ENCODE measurements at regions not wholly inside any gene's neighbourhood (a gene's known extent, or its start where the extent isn't known, plus 50 kb on each side); places are given as distances from the start of the nearest gene placed in this dataset.

DNA sequence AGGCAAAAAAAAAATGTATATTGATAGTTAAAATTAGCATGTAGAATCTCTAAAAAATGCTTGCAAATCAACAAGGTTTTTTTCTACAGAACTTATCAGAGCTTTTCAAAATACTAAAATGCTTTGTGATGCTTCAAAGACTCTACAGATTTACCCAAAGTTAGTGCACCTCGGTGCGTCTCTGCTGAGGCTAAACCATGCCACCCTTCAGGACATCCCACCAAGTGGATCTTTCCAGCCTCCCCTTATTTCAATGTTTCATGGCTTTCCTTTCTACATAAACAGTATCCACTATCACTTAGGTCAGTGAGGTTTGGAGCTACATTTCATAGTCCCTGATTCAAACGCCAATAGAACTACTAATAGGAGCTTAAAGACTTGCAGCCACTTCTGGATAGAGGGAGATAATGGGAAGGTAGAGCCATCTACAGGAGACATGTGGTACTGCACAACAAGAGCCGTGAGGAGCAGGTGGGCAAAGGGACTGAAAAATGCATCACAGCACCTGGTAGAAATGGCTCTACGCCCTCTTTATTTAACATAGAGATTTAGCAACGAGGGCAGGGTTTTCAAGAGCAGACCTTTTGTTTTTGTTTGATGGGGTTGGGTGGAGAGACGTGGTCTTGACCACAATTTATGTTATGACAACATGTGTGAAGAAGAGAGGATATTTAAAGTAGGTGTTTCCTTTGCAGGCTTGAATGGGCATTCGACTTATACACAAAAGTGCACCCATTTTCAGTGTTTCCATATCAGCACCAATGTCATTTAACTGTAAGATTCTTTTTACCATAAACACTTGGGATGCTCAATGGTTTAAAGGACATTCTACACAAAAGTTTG lies 56.1 kb upstream of the SLC35G4 start:
- no peak overlapping the region for H3K27ac Mint-ChIP-seq
- no peak overlapping the region for H3K4me3 Mint-ChIP-seq
- peak; percentile 26 for ATAC-seq (ENCODE audit: poor library complexity)
- Histone ChIP-seq H3K9me3 (ENCODE audit: control insufficient read depth in 1 of 2, insufficient read depth in 1 of 2, low read length in 2 of 2) (peaks cover 0 to 5% of the 10 kb centered on the region in 2 experiments), H3K27me3 (ENCODE audit: control insufficient read depth in 1 of 2, insufficient read depth in 2 of 2, low read length in 2 of 2) (peaks cover 0 to 3% of the 10 kb centered on the region in 2 experiments), H3K27ac (ENCODE audit: low read depth in 1 of 2, low read length in 2 of 2) (no peak overlapping the region), H3K4me3 (ENCODE audit: low read length) (no peak overlapping the region), H3K4me1 (ENCODE audit: insufficient read depth, low read length) (no peaks in the 10 kb centered on the region), H3K36me3 (ENCODE audit: insufficient read depth, low read length) (no peaks in the 10 kb centered on the region)
- peaks cover 5% of the 10 kb centered on the region for H3K27me3 Mint-ChIP-seq
- POLR2A ChIA-PET: no interaction called here
- intact Hi-C loops (cut with DNase I, micrococcal nuclease): loop anchor here (2.0 to 5.0 kb wide), 3 partner anchors 701 to 1581 kb away; no protein-coding TSS in a partner anchor
- peaks cover 3% of the 10 kb centered on the region for H3K4me1 Mint-ChIP-seq (ENCODE audit: low read depth)
- TF ChIP-seq CTCF (IDR thresholded peaks at IDR 0.05): peak; percentile 91
- DNase-seq: peak in 5 of 14 experiments; percentile 6 to 66 (median 44)
- H3K9me3 Mint-ChIP-seq: no peaks in the 10 kb centered on the region
- no peaks in the 10 kb centered on the region for H3K36me3 Mint-ChIP-seq (ENCODE audit: low read depth)
- CTCF ChIA-PET: interaction anchor here (0.7 to 1.0 kb wide), 3 partner anchors 9 to 993 kb away, joined by 3 to 4 read pairs (median 3); no protein-coding TSS in a partner anchor

GRCh38 chr18:11548916-11549551 lies 60.4 kb upstream of the SLC35G4 start:
- Mint-ChIP-seq H3K27me3 (peaks cover 5% of the 10 kb centered on the region), H3K4me3 (no peak overlapping the region), H3K27ac (no peak overlapping the region), H3K4me1 (ENCODE audit: low read depth) (peaks cover 3% of the 10 kb centered on the region), H3K36me3 (ENCODE audit: low read depth) (no peaks in the 10 kb centered on the region), H3K9me3 (peaks cover 3% of the 10 kb centered on the region)
- ATAC-seq (ENCODE audit: poor library complexity): no peak
- ChIA-PET CTCF (no interaction called here), POLR2A (no interaction called here)
- no peak overlapping the region for H3K27ac ChIP-seq (ENCODE audit: low read depth in 1 of 2, low read length in 2 of 2)
- no peaks in the 10 kb centered on the region for H3K36me3 ChIP-seq (ENCODE audit: insufficient read depth, low read length)
- H3K9me3 ChIP-seq (ENCODE audit: control insufficient read depth in 1 of 2, insufficient read depth in 1 of 2, low read length in 2 of 2): peaks cover 3 to 15% of the 10 kb centered on the region in 2 experiments
- no peaks in the 10 kb centered on the region for H3K4me1 ChIP-seq (ENCODE audit: insufficient read depth, low read length)
- intact Hi-C loops (cut with DNase I, micrococcal nuclease): no loop called here
- DNase-seq: no peak
- no peak overlapping the region for H3K4me3 ChIP-seq (ENCODE audit: low read length)
- no peak for TF ChIP-seq CTCF (IDR thresholded peaks at IDR 0.05)
- peaks cover 0 to 5% of the 10 kb centered on the region in 2 experiments for H3K27me3 ChIP-seq (ENCODE audit: control insufficient read depth in 1 of 2, insufficient read depth in 2 of 2, low read length in 2 of 2)

GRCh38 chr18:11548396-11548795 lies 61.0 kb upstream of the SLC35G4 start:
- Mint-ChIP-seq H3K36me3 (ENCODE audit: low read depth) (no peaks in the 10 kb centered on the region), H3K27ac (no peak overlapping the region), H3K27me3 (peaks cover 3% of the 10 kb centered on the region), H3K4me3 (no peak overlapping the region), H3K9me3 (peaks cover 5% of the 10 kb centered on the region), H3K4me1 (ENCODE audit: low read depth) (peaks cover 1% of the 10 kb centered on the region)
- TF ChIP-seq CTCF (IDR thresholded peaks at IDR 0.05): no peak
- ChIA-PET POLR2A (no interaction called here), CTCF (no interaction called here)
- H3K27me3 ChIP-seq (ENCODE audit: control insufficient read depth in 1 of 2, insufficient read depth in 2 of 2, low read length in 2 of 2): peaks cover 0 to 5% of the 10 kb centered on the region in 2 experiments
- ATAC-seq (ENCODE audit: poor library complexity) (no peak), DNase-seq (no peak)
- H3K9me3 ChIP-seq (ENCODE audit: control insufficient read depth in 1 of 2, insufficient read depth in 1 of 2, low read length in 2 of 2): peaks cover 3 to 21% of the 10 kb centered on the region in 2 experiments
- H3K27ac ChIP-seq (ENCODE audit: low read depth in 1 of 2, low read length in 2 of 2): no peak overlapping the region
- intact Hi-C loops (cut with DNase I, micrococcal nuclease): no loop called here
- no peak overlapping the region for H3K4me3 ChIP-seq (ENCODE audit: low read length)
- H3K4me1 ChIP-seq (ENCODE audit: insufficient read depth, low read length): no peaks in the 10 kb centered on the region
- H3K36me3 ChIP-seq (ENCODE audit: insufficient read depth, low read length): no peaks in the 10 kb centered on the region
